GM23338 (cell line): ENCODE measurements at regions not wholly inside any gene's neighbourhood (a gene's known extent, or its start where the extent isn't known, plus 50 kb on each side); places are given as distances from the start of the nearest gene placed in this dataset.

Experiments used
- CREB1 ChIP-seq: fragments of 250-450 bp; sonication (Bioruptor Pico); IDR thresholded peaks from 2 replicates; pipeline ENCODE4 v1.5.0; 2020; ENCODE audit warnings: low read depth, mild to moderate bottlenecking, moderate library complexity
- CTCF ChIP-seq, 2 experiments: fragments of 200-600 bp in 1 of 2; sonication (generic) in 1 of 2; conservative IDR thresholded peaks; 2 replicates each; pipeline versions ENCODE4 v1.5.1 to v1.6.1; 2016 to 2017; ENCODE audit warnings: antibody characterized with exemption in 2 of 2, low read depth in 2 of 2, mild to moderate bottlenecking in 2 of 2, moderate library complexity in 1 of 2
- EZH2 ChIP-seq: fragments of 200-600 bp; sonication (generic); IDR thresholded peaks from one replicate; pipeline ENCODE4 v1.8.0; 2017; ENCODE audit warnings: antibody characterized with exemption, mild to moderate bottlenecking, low read depth; ENCODE audit not compliant: unreplicated experiment
- EZH2phosphoT487 ChIP-seq: fragments of 200-600 bp; sonication (generic); IDR thresholded peaks from one replicate; pipeline ENCODE4 v1.8.1; 2018; ENCODE audit warnings: antibody characterized with exemption; ENCODE audit not compliant: unreplicated experiment
- JUNB ChIP-seq: IDR thresholded peaks from one replicate; pipeline ENCODE4 v1.6.1; 2016; ENCODE audit warnings: antibody characterized with exemption; ENCODE audit not compliant: unreplicated experiment
- NANOG ChIP-seq: IDR thresholded peaks from 2 replicates; pipeline ENCODE4 v1.6.1; 2016; ENCODE audit warnings: antibody characterized with exemption, borderline replicate concordance
- POLR2AphosphoS5 ChIP-seq: IDR thresholded peaks from 2 replicates; pipeline ENCODE4 v1.6.1; 2016; ENCODE audit warnings: antibody characterized with exemption, low read depth
- REST ChIP-seq: IDR thresholded peaks from one replicate; pipeline ENCODE4 v1.6.1; 2018; ENCODE audit warnings: antibody characterized with exemption; ENCODE audit not compliant: unreplicated experiment
- ZNF114 ChIP-seq: fragments of 250-450 bp; sonication (Bioruptor Pico); IDR thresholded peaks from 2 replicates; pipeline ENCODE4 v1.5.0; 2020; ENCODE audit warnings: mild to moderate bottlenecking, moderate library complexity
- ZNF331 ChIP-seq: fragments of 250-450 bp; sonication (Bioruptor Pico); IDR thresholded peaks from 2 replicates; pipeline ENCODE4 v1.5.0; 2020; ENCODE audit warnings: low read depth, mild to moderate bottlenecking, moderate library complexity

GRCh38 chr5:67405755-67406154, 209.2 kb upstream of the CD180 start:
- no peak for TF ChIP-seq CTCF (conservative IDR thresholded peaks at IDR 0.05; ENCODE audit: low read depth in 2 of 2)
- no peak for TF ChIP-seq EZH2
- TF ChIP-seq CREB1 (CRISPR knock-in tag), result no peak
- no peak for TF ChIP-seq REST
- no peak for TF ChIP-seq EZH2phosphoT487
- no peak for TF ChIP-seq POLR2AphosphoS5
- TF ChIP-seq ZNF114 (CRISPR knock-in tag), result no peak
- no peak for TF ChIP-seq NANOG
- TF ChIP-seq JUNB, result no peak
- TF ChIP-seq ZNF331 (CRISPR knock-in tag), result no peak
